Activated CD4-positive, alpha-beta T cell treated with anti-CD3 and anti-CD28 coated beads, Interleukin-2, amount 10 ng/mL, durations not matched to agents 24 days and 14 days (primary cell): ENCODE measurements at regions not wholly inside any gene's neighbourhood (a gene's known extent, or its start where the extent isn't known, plus 50 kb on each side); places are given as distances from the start of the nearest gene placed in this dataset.

Experiments
- DNase-seq: peaks from one replicate; pipeline ENCODE4 v3.0.0; 2022
- H3K27ac Mint-ChIP-seq: one replicate; pipeline ENCODE4 v1.8.0; 2022; ENCODE audit warnings: mild to moderate bottlenecking, mixed read lengths
- H3K27me3 Mint-ChIP-seq: one replicate; pipeline ENCODE4 v1.8.0; 2022; ENCODE audit warnings: mixed read lengths
- H3K36me3 Mint-ChIP-seq: one replicate; pipeline ENCODE4 v1.8.0; 2022; ENCODE audit warnings: low read depth, mild to moderate bottlenecking, mixed read lengths
- H3K4me1 Mint-ChIP-seq: one replicate; pipeline ENCODE4 v1.8.0; 2021; ENCODE audit warnings: mixed read lengths
- H3K4me3 Mint-ChIP-seq: one replicate; pipeline ENCODE4 v1.8.0; 2022; ENCODE audit warnings: mild to moderate bottlenecking, moderate library complexity, mixed read lengths
- H3K9me3 Mint-ChIP-seq: one replicate; pipeline ENCODE4 v1.8.0; 2021; ENCODE audit warnings: mixed read lengths
- intact Hi-C: fragments of 100-400 bp; cut with micrococcal nuclease; formaldehyde crosslinking; loops from one replicate; pipeline ENCODE4 v1.15.1; 2023

- DNase-seq = no peak
- H3K9me3 Mint-ChIP-seq = no peaks in the 10 kb centered on the region
- H3K4me1 Mint-ChIP-seq = no peaks in the 10 kb centered on the region
- H3K36me3 Mint-ChIP-seq = no peaks in the 10 kb centered on the region
- intact Hi-C loops = no loop called here
- H3K27ac Mint-ChIP-seq = no peak overlapping the region
- H3K4me3 Mint-ChIP-seq = no peak overlapping the region
- H3K27me3 Mint-ChIP-seq = no peaks in the 10 kb centered on the region
Measured at GRCh38 chr5:175195698-175196656, 248.0 kb downstream of the DRD1 start.

- no peak for DNase-seq
- intact Hi-C loops = no loop called here
- Mint-ChIP-seq H3K4me1 (no peaks in the 10 kb centered on the region), H3K4me3 (no peak overlapping the region), H3K27ac (no peak overlapping the region), H3K36me3 (no peaks in the 10 kb centered on the region), H3K27me3 (peaks cover 6% of the 10 kb centered on the region), H3K9me3 (no peaks in the 10 kb centered on the region)
Measured at GRCh38 chr5:175181331-175181730, 262.7 kb downstream of the DRD1 start.

GRCh38 chr5:175170899-175171298 is 273.1 kb downstream of the DRD1 start:
- Mint-ChIP-seq H3K27ac (no peak overlapping the region), H3K4me3 (no peak overlapping the region), H3K4me1 (no peaks in the 10 kb centered on the region), H3K27me3 (peaks cover 3% of the 10 kb centered on the region), H3K9me3 (no peaks in the 10 kb centered on the region), H3K36me3 (no peaks in the 10 kb centered on the region)
- intact Hi-C loops = no loop called here
- DNase-seq = no peak

- Mint-ChIP-seq H3K9me3 (no peaks in the 10 kb centered on the region), H3K27ac (no peak overlapping the region), H3K4me3 (no peak overlapping the region), H3K27me3 (peaks cover 3% of the 10 kb centered on the region), H3K4me1 (no peaks in the 10 kb centered on the region), H3K36me3 (no peaks in the 10 kb centered on the region)
- intact Hi-C loops = no loop called here
- no peak for DNase-seq
Measured at GRCh38 chr5:175168882-175169507, 275.0 kb downstream of the DRD1 start.

GRCh38 chr5:175166026-175166425 is 278.0 kb downstream of the DRD1 start:
- DNase-seq = no peak
- no peaks in the 10 kb centered on the region for H3K36me3 Mint-ChIP-seq
- no peaks in the 10 kb centered on the region for H3K4me1 Mint-ChIP-seq
- H3K27me3 Mint-ChIP-seq = no peaks in the 10 kb centered on the region
- intact Hi-C loops = no loop called here
- no peaks in the 10 kb centered on the region for H3K9me3 Mint-ChIP-seq
- H3K4me3 Mint-ChIP-seq = no peak overlapping the region
- H3K27ac Mint-ChIP-seq = no peak overlapping the region

- no peak for DNase-seq
- H3K27me3 Mint-ChIP-seq = no peaks in the 10 kb centered on the region
- no peaks in the 10 kb centered on the region for H3K36me3 Mint-ChIP-seq
- no peak overlapping the region for H3K27ac Mint-ChIP-seq
- intact Hi-C loops = no loop called here
- no peaks in the 10 kb centered on the region for H3K4me1 Mint-ChIP-seq
- no peak overlapping the region for H3K4me3 Mint-ChIP-seq
- H3K9me3 Mint-ChIP-seq = no peaks in the 10 kb centered on the region
Measured at GRCh38 chr5:175163586-175164275, 280.3 kb downstream of the DRD1 start.

- H3K27ac Mint-ChIP-seq = no peak overlapping the region
- H3K4me1 Mint-ChIP-seq = no peaks in the 10 kb centered on the region
- intact Hi-C loops = no loop called here
- H3K4me3 Mint-ChIP-seq = no peak overlapping the region
- H3K27me3 Mint-ChIP-seq = no peaks in the 10 kb centered on the region
- DNase-seq = no peak
- no peaks in the 10 kb centered on the region for H3K36me3 Mint-ChIP-seq
- H3K9me3 Mint-ChIP-seq = no peaks in the 10 kb centered on the region
Measured at GRCh38 chr5:175162036-175162435, 281.9 kb downstream of the DRD1 start.

- H3K36me3 Mint-ChIP-seq = no peaks in the 10 kb centered on the region
- no peaks in the 10 kb centered on the region for H3K9me3 Mint-ChIP-seq
Measured at GRCh38 chr5:175159956-175160355, 284.0 kb downstream of the DRD1 start.

GRCh38 chr5:175148636-175149172 is 295.3 kb downstream of the DRD1 start:
- H3K27ac Mint-ChIP-seq = no peak overlapping the region
- no peaks in the 10 kb centered on the region for H3K36me3 Mint-ChIP-seq
- no peak overlapping the region for H3K4me3 Mint-ChIP-seq
- H3K4me1 Mint-ChIP-seq = no peaks in the 10 kb centered on the region
- H3K9me3 Mint-ChIP-seq = peaks cover 10% of the 10 kb centered on the region
- H3K27me3 Mint-ChIP-seq = no peaks in the 10 kb centered on the region
- DNase-seq = no peak
- intact Hi-C loops = no loop called here

More at GRCh38 chr5:175159956-175160355, 284.0 kb downstream of the DRD1 start:
- no peaks in the 10 kb centered on the region for H3K27me3 Mint-ChIP-seq
- intact Hi-C loops = no loop called here
- no peak overlapping the region for H3K27ac Mint-ChIP-seq
- H3K4me3 Mint-ChIP-seq = no peak overlapping the region
- DNase-seq = no peak
- H3K4me1 Mint-ChIP-seq = no peaks in the 10 kb centered on the region

GRCh38 chr5:175146733-175147132 is 297.2 kb downstream of the DRD1 start:
- Mint-ChIP-seq H3K4me3 (no peak overlapping the region), H3K36me3 (no peaks in the 10 kb centered on the region), H3K9me3 (peaks cover 8% of the 10 kb centered on the region), H3K27me3 (no peaks in the 10 kb centered on the region), H3K4me1 (no peaks in the 10 kb centered on the region), H3K27ac (no peak overlapping the region)
- DNase-seq = no peak
- intact Hi-C loops = no loop called here

GRCh38 chr5:175141421-175141820 is 302.6 kb downstream of the DRD1 start:
- intact Hi-C loops = no loop called here
- Mint-ChIP-seq H3K27me3 (no peaks in the 10 kb centered on the region), H3K36me3 (no peaks in the 10 kb centered on the region), H3K27ac (no peak overlapping the region), H3K4me1 (no peaks in the 10 kb centered on the region), H3K9me3 (peaks cover 5% of the 10 kb centered on the region), H3K4me3 (no peak overlapping the region)
- no peak for DNase-seq

GRCh38 chr5:175133185-175133584 is 310.8 kb downstream of the DRD1 start:
- DNase-seq = no peak
- H3K4me3 Mint-ChIP-seq = no peak overlapping the region
- no peaks in the 10 kb centered on the region for H3K36me3 Mint-ChIP-seq
- peaks cover 3% of the 10 kb centered on the region for H3K9me3 Mint-ChIP-seq
- H3K27ac Mint-ChIP-seq = no peak overlapping the region
- no peaks in the 10 kb centered on the region for H3K4me1 Mint-ChIP-seq
- intact Hi-C loops = no loop called here
- no peaks in the 10 kb centered on the region for H3K27me3 Mint-ChIP-seq

- Mint-ChIP-seq H3K27me3 (no peaks in the 10 kb centered on the region), H3K27ac (no peak overlapping the region), H3K4me3 (no peak overlapping the region), H3K9me3 (peaks cover 1% of the 10 kb centered on the region), H3K36me3 (no peaks in the 10 kb centered on the region), H3K4me1 (no peaks in the 10 kb centered on the region)
- no peak for DNase-seq
- intact Hi-C loops = no loop called here
Measured at GRCh38 chr5:175131432-175131831, 312.6 kb downstream of the DRD1 start.

GRCh38 chr5:175129619-175130018 is 314.4 kb downstream of the DRD1 start:
- H3K9me3 Mint-ChIP-seq = no peaks in the 10 kb centered on the region
- H3K36me3 Mint-ChIP-seq = no peaks in the 10 kb centered on the region
- no peaks in the 10 kb centered on the region for H3K4me1 Mint-ChIP-seq
- no peak for DNase-seq
- no peak overlapping the region for H3K4me3 Mint-ChIP-seq
- H3K27me3 Mint-ChIP-seq = no peaks in the 10 kb centered on the region
- H3K27ac Mint-ChIP-seq = no peak overlapping the region
- intact Hi-C loops = no loop called here
